Breast epithelium (tissue), 3 donors: ENCODE measurements at regions not wholly inside any gene's neighbourhood (a gene's known extent, or its start where the extent isn't known, plus 50 kb on each side); places are given as distances from the start of the nearest gene placed in this dataset.

Source experiments
- POLR2A ChIP-seq: fragments of 450-650 bp; IDR thresholded peaks from one replicate; pipeline ENCODE4 v1.6.1; 2016; ENCODE audit warnings: antibody characterized with exemption, mild to moderate bottlenecking, moderate library complexity
- POLR2AphosphoS5 ChIP-seq, 3 donors: sonication (generic); formaldehyde crosslinking; IDR thresholded peaks; one replicate each; pipeline ENCODE4 v1.6.1; 2017; ENCODE audit warnings: antibody characterized with exemption in 3 of 3
- TF ChIP-seq, protein P1 (sequence below), 3 donors: fragments of 450-650 bp; IDR thresholded peaks; one replicate each; pipeline ENCODE4 v1.5.1; 2016 to 2017; ENCODE audit warnings: antibody characterized with exemption in 3 of 3, mild to moderate bottlenecking in 3 of 3, moderate library complexity in 3 of 3

DNA sequence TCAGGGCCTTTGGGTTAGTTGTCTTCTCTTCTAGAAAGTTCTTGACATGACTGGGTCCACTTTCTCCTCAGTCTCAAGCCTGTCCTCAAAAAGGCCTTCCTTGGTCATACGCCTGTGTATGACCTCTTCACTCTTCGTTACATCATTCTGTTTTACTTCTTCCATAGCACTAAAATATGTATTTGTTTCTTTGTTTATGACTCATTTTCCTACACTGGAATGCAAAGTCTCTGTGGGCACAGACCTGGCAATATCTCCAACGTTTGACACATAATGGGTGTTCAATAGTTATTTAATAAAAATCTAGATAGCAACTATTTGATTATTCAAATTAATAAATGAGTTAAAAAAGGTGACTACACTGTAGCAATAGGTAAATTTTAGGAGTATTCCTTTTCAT lies 85.1 kb downstream of the YIPF5 start:
- TF ChIP-seq, protein P1, sequence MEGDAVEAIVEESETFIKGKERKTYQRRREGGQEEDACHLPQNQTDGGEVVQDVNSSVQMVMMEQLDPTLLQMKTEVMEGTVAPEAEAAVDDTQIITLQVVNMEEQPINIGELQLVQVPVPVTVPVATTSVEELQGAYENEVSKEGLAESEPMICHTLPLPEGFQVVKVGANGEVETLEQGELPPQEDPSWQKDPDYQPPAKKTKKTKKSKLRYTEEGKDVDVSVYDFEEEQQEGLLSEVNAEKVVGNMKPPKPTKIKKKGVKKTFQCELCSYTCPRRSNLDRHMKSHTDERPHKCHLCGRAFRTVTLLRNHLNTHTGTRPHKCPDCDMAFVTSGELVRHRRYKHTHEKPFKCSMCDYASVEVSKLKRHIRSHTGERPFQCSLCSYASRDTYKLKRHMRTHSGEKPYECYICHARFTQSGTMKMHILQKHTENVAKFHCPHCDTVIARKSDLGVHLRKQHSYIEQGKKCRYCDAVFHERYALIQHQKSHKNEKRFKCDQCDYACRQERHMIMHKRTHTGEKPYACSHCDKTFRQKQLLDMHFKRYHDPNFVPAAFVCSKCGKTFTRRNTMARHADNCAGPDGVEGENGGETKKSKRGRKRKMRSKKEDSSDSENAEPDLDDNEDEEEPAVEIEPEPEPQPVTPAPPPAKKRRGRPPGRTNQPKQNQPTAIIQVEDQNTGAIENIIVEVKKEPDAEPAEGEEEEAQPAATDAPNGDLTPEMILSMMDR (IDR thresholded peaks at IDR 0.05), result no peak
- TF ChIP-seq POLR2AphosphoS5 (IDR thresholded peaks at IDR 0.05), result no peak
- no peak for TF ChIP-seq POLR2A
